HS-5 (cell line): ENCODE measurements at regions not wholly inside any gene's neighbourhood (a gene's known extent, or its start where the extent isn't known, plus 50 kb on each side); places are given as distances from the start of the nearest gene placed in this dataset.
"Not testable (repeated sequence)": the region's sequence is repeated elsewhere in the genome, so short reads cannot be mapped to it uniquely, and the experiment has no call there.

ENCODE experiments used
- DNase-seq: peaks from one replicate; pipeline ENCODE4 v3.0.0-alpha.2; 2012; ENCODE audit warnings: low read depth

DNA sequence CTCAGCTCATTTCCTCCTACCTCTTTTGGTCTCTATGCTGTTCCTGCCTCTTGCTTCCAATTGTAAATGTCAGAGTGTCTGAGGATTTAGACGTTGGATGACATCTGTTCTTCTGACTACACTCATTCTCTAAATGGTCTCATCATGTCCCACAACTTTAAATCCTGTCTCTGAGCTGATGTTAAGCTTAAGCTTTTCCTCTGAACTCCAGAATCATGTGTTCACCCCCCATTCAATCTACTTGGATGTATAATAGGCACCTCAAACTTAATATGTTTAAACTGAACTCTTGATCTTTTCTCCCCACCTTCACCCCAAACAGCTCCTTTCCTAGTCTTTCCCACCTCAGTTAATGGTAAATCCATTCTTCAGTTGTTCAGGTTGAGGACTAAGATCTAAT, 433.6 kb downstream of the CSNK1G3 start:
- no peak for DNase-seq

DNA sequence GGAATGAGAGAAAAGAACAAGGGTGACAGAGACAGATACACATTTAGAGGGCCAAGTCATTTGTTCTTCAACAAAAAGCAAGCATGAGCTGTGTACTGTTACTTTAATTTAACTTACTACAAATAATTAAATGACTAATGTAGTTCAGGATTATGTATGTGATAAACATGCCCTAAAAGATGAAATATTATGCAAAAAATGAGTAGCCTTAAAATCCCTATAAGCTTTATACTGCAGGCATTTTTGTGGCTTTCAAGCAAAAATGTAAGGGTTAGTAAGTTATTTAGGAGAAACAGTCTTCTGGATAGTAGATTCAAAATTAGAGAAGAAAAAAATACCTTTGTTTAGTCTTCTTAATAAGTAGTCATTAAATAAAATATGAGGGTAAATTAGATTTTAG, 431.2 kb downstream of the CSNK1G3 start:
- DNase-seq = no peak

GRCh38 chr5:123940416-123940815, 428.4 kb downstream of the CSNK1G3 start:
- DNase-seq = no peak

DNA sequence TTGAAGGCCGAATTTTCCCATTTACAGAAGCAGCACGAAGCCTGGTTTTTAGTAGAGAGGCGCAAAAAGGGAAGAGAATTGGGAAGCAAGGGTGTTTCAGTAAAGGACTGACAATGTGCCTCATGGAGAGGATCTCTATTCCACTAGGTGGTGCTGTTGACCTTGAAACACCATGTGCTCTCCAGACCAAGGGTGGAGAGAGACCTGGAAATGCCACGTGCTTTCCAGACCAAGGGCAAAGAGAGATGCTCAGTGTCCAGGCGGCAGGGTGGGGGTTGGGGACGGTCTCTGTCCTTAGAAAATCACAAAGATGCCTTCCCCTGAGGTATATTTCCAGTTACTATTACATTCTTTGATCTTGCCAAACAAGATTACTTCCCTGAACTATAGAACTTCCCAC, 425.3 kb downstream of the CSNK1G3 start:
- peak; percentile 24 for DNase-seq

DNA sequence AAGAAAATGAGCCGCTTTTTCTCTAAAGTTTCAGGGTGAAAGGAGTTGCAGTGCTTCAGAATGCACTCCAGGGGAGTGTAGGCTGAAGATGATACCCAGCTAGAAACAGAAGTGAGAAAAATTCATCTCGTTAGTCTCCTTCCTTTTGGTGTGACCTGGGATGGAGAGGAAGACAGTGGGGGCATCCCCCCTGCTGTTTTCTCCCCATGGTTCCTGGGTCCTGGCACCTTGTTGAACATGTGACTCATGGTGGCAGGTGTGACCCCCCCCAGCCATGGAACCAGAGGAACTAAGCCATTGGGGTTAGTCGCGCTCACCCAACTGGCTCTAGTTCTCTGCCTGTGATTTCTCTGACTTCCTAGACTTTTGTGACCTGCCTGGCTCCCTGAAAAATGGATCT, 424.6 kb downstream of the CSNK1G3 start:
- no peak for DNase-seq

DNA sequence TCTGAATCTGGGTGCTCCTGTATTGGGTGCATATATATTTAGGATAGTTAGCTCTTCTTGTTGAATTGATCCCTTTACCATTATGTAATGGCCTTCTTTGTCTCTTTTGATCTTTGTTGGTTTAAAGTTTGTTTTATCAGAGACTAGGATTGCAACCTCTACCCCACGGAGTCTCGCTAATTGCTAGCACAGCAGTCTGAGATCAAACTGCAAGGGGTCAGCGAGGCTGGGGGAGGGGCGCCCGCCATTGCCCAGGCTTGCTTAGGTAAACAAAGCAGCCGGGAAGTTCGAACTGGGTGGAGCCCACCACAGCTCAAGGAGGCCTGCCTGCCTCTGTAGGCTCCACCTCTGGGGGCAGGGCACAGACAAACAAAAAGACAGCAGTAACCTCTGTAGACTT, 421.8 kb downstream of the CSNK1G3 start:
- not testable (repeated sequence) for DNase-seq

DNA sequence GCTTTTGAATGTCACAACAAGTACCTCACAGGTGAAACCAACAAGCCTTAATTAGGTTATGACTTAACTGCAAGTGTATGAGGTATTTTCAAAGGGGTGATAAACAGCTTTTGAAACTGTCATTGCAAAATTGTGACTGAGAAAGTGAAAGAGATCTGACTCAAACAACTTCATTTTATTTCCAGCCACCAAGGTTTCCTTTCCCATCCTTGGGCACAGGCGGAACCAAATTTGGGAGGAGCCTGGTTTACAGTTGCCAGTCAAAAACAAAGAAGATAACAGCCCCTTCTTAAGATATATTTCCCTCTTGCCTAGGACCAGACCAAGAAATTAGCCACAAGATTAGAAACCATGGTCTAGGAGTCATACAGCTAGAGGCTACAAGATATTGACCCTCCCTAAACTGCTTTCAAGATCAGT, 417.1 kb downstream of the CSNK1G3 start:
- no peak for DNase-seq

DNA sequence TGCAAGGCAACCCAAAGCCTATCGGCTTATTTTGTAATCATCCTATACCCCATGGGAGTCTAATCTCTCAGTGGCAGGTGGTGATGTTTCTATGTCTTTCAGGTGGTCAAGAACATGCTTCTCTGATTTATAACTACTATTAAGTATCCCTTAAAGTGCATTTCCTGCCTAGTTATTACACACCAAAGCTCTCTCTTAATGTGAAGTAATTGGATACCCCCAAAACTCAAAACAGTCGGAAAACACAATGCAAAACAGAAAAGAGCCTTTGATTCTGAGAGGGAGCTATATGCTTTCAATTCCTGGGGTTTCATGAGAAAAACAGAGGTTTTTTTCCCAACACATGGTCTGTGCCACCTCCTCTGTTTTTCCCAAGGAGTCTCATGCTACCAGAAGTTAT, 416.4 kb downstream of the CSNK1G3 start:
- no peak for DNase-seq

DNA sequence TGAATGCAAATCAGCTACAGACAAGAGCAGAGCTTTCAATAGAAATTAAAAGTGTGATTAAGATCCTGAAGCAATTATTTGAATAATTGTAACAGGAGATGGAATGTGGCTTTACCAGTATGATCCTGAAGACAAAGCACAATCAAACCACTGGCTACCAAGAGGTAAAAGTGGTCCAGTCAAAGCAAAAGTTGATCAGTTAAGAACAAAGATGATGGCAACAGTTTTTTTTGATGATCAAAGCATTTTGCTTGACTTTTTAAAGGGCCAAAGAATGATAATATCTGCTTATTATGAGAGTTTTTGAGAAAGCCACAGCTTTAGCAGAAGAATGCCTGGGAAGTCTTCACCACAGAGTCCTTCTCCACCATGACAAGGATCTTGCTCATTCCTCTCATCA, 409.2 kb downstream of the CSNK1G3 start:
- DNase-seq = no peak

- peak; percentile 69 for DNase-seq
Observed at GRCh38 chr5:123916345-123917121, 404.6 kb downstream of the CSNK1G3 start.

GRCh38 chr5:123914333-123914732, 402.4 kb downstream of the CSNK1G3 start:
- no peak for DNase-seq

GRCh38 chr5:123907349-123907748, 395.4 kb downstream of the CSNK1G3 start:
- DNase-seq = no peak

DNA sequence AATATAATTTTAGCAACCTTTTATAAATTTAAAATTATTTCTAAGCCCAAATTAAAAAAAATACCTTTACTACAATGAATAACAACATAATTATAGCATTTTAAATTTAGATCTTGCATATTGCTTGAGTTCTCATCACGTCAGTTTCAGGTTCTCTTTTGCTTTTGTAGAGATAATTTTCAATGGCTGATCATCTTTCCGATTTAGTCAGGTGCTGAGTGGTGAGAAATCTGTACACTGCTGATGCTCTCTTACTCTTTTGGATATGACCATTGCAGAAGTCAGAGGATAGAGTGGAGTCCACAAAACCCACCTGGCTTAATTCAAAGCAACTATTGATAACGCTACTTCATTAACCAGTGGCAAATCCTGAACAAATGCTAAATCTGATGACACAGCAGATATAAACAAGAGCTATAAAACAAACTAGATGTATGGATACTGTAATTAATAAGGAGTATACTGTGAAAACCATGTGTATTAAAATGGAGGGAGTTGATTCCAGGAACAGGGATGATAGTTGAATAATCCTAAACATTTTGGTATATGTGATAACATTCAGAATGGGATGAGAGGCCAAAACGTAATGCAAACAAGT, 394.8 kb downstream of the CSNK1G3 start:
- DNase-seq = no peak

DNA sequence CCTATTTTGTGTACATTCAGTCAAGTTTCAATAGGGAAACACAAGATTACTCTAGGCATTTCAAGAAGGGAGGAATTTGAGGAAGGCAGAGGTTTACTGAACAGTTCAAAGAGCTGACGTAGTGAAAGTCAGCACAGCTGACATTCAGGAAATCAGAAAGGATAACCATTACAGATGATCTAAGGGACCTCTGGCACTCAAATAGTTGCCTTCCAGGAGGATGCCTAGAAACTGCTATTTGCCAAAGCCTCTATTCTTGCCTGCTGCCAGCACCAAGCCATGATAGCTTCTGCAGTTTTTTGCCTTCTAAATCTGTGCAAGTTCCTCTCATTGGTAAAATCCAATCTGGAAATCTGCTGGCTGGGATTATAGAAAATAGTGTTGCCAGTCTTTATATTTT, 373.1 kb downstream of the CSNK1G3 start:
- DNase-seq = no peak

- no peak for DNase-seq
Observed at GRCh38 chr5:123882965-123883345, 371.0 kb downstream of the CSNK1G3 start.

GRCh38 chr5:123882319-123882964, 370.5 kb downstream of the CSNK1G3 start:
- no peak for DNase-seq

DNA sequence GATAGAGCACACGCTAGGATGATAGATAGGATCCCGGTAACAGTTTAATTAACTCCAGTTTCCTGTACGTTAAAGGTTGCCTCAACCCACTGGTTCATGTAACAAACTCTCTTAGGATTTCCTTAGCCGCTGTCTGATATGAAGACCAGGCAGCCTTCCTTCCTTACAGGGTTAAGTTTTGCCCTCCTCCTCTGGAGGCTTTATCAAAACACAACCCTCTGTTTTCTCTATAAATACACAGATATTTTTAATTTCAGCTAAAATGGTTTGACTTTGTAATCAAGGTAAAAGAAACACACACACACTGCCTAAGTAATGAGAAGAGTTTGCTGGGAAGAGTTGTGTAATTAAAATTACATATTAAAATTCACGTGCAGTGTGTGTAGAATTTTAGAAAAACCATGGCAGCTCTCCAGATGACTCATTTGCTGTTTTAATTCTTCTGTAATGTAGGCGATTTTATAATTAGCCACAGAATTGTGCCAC, 369.8 kb downstream of the CSNK1G3 start:
- DNase-seq = peak; percentile 24

GRCh38 chr5:123880875-123881274, 368.9 kb downstream of the CSNK1G3 start:
- DNase-seq = no peak

DNA sequence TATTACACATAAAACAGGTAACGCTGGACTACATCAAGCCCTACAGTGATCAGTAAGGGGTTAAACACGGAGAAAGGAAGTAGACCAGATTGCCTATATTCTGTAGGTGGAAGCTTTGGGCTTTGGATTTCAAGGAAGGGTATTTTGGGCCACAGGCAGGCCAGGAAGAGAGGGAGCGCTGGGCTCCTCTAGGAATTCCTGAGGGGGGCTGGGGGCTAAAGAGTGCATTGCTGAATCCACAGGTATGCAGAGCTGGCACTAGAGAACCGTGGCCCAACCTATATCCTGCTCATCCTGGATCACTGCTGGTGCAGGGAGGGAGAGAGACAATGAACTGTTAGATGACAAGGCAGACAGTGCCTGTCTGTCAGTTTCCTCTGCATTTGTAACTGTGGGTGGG, 367.1 kb downstream of the CSNK1G3 start:
- no peak for DNase-seq

DNA sequence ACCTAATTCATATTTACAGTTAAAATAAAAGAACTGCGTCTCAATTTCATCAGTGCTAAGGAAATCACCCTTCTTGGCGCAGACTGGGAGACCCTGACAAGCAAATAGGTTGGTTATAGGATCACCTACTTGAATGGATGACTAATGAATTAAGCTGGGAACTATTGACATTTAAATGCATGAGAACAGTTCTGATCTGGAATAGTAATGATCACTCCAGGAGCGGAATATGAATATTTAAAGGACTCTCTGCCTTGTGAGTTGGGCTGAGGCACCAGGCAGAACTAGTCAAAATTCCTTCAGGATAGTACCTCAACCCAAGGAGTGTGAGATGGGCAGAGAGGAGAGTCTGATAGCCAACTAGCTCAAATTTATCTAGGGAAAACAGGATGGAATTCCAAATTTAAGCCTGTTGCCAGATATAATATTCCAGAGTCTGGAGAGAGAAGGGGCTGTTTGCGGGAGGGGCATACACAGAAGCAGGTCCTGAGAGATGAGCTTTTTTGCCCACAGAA, 364.4 kb downstream of the CSNK1G3 start:
- DNase-seq = no peak

GRCh38 chr5:123875561-123876275, 363.7 kb downstream of the CSNK1G3 start:
- no peak for DNase-seq

- no peak for DNase-seq
Observed at GRCh38 chr5:123874600-123875201, 362.7 kb downstream of the CSNK1G3 start.
